ENCODE measurements at regions not wholly inside any gene's neighbourhood (a gene's known extent, or its start where the extent isn't known, plus 50 kb on each side); places are given as distances from the start of the nearest gene placed in this dataset.

DNA sequence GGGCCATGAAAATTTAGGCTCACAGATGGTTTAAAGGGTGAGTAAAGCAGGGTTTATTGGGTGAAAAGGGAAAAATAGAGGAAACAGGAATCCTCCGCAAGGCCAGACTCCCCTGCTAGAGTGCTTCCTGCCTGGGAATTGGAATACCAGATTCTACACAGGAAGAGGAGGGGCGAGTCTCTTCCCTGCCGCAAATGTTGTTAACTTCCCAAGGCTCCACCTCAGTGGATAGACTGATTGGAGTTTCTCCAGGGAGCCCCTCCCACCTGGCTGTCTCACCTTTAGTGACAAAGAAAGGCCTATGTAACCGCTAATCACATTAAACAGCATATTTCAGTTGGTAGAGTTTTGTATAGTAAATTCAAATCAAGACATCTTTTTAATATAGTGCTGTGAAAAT lies 1450.1 kb downstream of the KCNT2 start:
- H3K4me2 ChIP-seq = no peak overlapping the region
- no peak for ATAC-seq
- ChIA-PET CTCF (no interaction called here), POLR2A (no interaction called here)
- 71% methylated on average over 4 of the region's 4 CpGs for WGBS (ENCODE audit: missing lambda C conversion rate)
- TF ChIP-seq, protein P1, sequence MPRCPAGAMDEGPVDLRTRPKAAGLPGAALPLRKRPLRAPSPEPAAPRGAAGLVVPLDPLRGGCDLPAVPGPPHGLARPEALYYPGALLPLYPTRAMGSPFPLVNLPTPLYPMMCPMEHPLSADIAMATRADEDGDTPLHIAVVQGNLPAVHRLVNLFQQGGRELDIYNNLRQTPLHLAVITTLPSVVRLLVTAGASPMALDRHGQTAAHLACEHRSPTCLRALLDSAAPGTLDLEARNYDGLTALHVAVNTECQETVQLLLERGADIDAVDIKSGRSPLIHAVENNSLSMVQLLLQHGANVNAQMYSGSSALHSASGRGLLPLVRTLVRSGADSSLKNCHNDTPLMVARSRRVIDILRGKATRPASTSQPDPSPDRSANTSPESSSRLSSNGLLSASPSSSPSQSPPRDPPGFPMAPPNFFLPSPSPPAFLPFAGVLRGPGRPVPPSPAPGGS (IDR thresholded peaks at IDR 0.05) = no peak
- no peak for TF ChIP-seq HOXA7 (CRISPR knock-in tag; IDR thresholded peaks at IDR 0.05)
- no peak for TF ChIP-seq BHLHE40 (IDR thresholded peaks at IDR 0.05; ENCODE audit: low read depth, low read length)
- TF ChIP-seq, protein P2, sequence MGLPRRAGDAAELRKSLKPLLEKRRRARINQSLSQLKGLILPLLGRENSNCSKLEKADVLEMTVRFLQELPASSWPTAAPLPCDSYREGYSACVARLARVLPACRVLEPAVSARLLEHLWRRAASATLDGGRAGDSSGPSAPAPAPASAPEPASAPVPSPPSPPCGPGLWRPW (IDR thresholded peaks at IDR 0.05) = no peak
- TF ChIP-seq, protein P3, sequence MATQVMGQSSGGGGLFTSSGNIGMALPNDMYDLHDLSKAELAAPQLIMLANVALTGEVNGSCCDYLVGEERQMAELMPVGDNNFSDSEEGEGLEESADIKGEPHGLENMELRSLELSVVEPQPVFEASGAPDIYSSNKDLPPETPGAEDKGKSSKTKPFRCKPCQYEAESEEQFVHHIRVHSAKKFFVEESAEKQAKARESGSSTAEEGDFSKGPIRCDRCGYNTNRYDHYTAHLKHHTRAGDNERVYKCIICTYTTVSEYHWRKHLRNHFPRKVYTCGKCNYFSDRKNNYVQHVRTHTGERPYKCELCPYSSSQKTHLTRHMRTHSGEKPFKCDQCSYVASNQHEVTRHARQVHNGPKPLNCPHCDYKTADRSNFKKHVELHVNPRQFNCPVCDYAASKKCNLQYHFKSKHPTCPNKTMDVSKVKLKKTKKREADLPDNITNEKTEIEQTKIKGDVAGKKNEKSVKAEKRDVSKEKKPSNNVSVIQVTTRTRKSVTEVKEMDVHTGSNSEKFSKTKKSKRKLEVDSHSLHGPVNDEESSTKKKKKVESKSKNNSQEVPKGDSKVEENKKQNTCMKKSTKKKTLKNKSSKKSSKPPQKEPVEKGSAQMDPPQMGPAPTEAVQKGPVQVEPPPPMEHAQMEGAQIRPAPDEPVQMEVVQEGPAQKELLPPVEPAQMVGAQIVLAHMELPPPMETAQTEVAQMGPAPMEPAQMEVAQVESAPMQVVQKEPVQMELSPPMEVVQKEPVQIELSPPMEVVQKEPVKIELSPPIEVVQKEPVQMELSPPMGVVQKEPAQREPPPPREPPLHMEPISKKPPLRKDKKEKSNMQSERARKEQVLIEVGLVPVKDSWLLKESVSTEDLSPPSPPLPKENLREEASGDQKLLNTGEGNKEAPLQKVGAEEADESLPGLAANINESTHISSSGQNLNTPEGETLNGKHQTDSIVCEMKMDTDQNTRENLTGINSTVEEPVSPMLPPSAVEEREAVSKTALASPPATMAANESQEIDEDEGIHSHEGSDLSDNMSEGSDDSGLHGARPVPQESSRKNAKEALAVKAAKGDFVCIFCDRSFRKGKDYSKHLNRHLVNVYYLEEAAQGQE (IDR thresholded peaks at IDR 0.05) = no peak
- no peak for TF ChIP-seq KDM5A (IDR thresholded peaks at IDR 0.05)
- TF ChIP-seq, protein P4, sequence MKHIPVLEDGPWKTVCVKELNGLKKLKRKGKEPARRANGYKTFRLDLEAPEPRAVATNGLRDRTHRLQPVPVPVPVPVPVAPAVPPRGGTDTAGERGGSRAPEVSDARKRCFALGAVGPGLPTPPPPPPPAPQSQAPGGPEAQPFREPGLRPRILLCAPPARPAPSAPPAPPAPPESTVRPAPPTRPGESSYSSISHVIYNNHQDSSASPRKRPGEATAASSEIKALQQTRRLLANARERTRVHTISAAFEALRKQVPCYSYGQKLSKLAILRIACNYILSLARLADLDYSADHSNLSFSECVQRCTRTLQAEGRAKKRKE (CRISPR knock-in tag; IDR thresholded peaks at IDR 0.05; ENCODE audit: low read depth) = no peak
- no peak for TF ChIP-seq EP300 (IDR thresholded peaks at IDR 0.05)
- TF ChIP-seq NFE2L2 (conservative IDR thresholded peaks at IDR 0.05; ENCODE audit: low read length) = no peak
- no peak overlapping the region for H3K27ac ChIP-seq
- no peaks in the 10 kb centered on the region for H3K9me3 ChIP-seq
- no peak for FAIRE-seq
- no peak for DNase-seq (ENCODE audit: low read depth in 1 of 2, low spot score in 1 of 2)
- no peaks in the 10 kb centered on the region for H3K4me1 ChIP-seq
- H3K4me3 ChIP-seq = no peak overlapping the region

DNA sequence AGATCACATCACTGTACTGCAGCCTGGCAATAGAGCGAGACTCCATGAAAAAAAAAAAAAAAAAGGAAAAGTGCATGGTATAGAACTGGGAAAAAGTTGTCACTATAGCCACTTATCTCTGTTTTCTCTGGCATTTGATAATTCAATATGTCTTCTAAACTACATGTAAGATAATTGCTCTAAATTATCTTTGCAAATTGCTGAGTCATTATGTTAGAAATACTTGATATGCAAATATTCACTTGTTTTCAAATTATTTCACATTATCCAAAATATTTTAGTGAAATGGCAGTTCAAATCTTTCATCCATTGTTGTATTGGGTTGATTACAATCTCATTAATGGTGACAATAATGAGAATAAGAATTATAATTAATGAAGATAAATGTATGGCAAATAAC lies 1455.1 kb downstream of the KCNT2 start:
- H3K4me3 ChIP-seq = no peak overlapping the region
- TF ChIP-seq NFE2L2 (conservative IDR thresholded peaks at IDR 0.05; ENCODE audit: low read length) (peak; percentile 67), ZSCAN20 (CRISPR knock-in tag; IDR thresholded peaks at IDR 0.05) (no peak), MAFK (IDR thresholded peaks at IDR 0.05; ENCODE audit: partially characterized antibody) (peak; percentile 86), RCOR1 (IDR thresholded peaks at IDR 0.05; ENCODE audit: low read depth, low read length) (no peak), HOXB13 (CRISPR knock-in tag; IDR thresholded peaks at IDR 0.05; ENCODE audit: low read depth) (no peak), ESRRA (IDR thresholded peaks at IDR 0.05; ENCODE audit: borderline replicate concordance, low read length) (no peak), BHLHE40 (IDR thresholded peaks at IDR 0.05; ENCODE audit: low read depth, low read length) (no peak), EP300 (IDR thresholded peaks at IDR 0.05) (no peak), HDAC2 (IDR thresholded peaks at IDR 0.05) (no peak), HEYL (CRISPR knock-in tag; IDR thresholded peaks at IDR 0.05) (no peak), FOXS1 (CRISPR knock-in tag; IDR thresholded peaks at IDR 0.05) (no peak), RAD21 (conservative IDR thresholded peaks at IDR 0.05 in 1 of 2, IDR thresholded peaks at IDR 0.05 in 1 of 2) (no peak), ZFP36 (IDR thresholded peaks at IDR 0.05; ENCODE audit: borderline replicate concordance, partially characterized antibody) (no peak)
- TF ChIP-seq, protein P5, sequence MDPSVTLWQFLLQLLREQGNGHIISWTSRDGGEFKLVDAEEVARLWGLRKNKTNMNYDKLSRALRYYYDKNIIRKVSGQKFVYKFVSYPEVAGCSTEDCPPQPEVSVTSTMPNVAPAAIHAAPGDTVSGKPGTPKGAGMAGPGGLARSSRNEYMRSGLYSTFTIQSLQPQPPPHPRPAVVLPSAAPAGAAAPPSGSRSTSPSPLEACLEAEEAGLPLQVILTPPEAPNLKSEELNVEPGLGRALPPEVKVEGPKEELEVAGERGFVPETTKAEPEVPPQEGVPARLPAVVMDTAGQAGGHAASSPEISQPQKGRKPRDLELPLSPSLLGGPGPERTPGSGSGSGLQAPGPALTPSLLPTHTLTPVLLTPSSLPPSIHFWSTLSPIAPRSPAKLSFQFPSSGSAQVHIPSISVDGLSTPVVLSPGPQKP (IDR thresholded peaks at IDR 0.05; ENCODE audit: low read depth, low read length) = no peak
- TF ChIP-seq, protein P6, sequence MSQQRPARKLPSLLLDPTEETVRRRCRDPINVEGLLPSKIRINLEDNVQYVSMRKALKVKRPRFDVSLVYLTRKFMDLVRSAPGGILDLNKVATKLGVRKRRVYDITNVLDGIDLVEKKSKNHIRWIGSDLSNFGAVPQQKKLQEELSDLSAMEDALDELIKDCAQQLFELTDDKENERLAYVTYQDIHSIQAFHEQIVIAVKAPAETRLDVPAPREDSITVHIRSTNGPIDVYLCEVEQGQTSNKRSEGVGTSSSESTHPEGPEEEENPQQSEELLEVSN (IDR thresholded peaks at IDR 0.05; ENCODE audit: borderline replicate concordance, low read depth) = no peak
- TF ChIP-seq, protein P7, sequence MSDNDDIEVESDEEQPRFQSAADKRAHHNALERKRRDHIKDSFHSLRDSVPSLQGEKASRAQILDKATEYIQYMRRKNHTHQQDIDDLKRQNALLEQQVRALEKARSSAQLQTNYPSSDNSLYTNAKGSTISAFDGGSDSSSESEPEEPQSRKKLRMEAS (IDR thresholded peaks at IDR 0.05) = no peak
- FAIRE-seq (no peak), DNase-seq (ENCODE audit: low read depth in 1 of 2, low spot score in 1 of 2) (no peak), ATAC-seq (no peak)
- ChIA-PET POLR2A (no interaction called here), CTCF (no interaction called here)
- no peak overlapping the region for H3K27ac ChIP-seq
- no peak overlapping the region for H3K4me2 ChIP-seq
- no peaks in the 10 kb centered on the region for H3K4me1 ChIP-seq
- WGBS (ENCODE audit: missing lambda C conversion rate) = 64% methylated on average over 1 of the region's 1 CpG
- H3K9me3 ChIP-seq = no peaks in the 10 kb centered on the region

All from A549 (cell line).